Prostate gland (tissue), 2 donors: ENCODE measurements at regions not wholly inside any gene's neighbourhood (a gene's known extent, or its start where the extent isn't known, plus 50 kb on each side); places are given as distances from the start of the nearest gene placed in this dataset.

ENCODE experiments used
- POLR2AphosphoS5 ChIP-seq: sonication (generic); formaldehyde crosslinking; IDR thresholded peaks from one replicate; pipeline ENCODE4 v1.6.1; 2017; ENCODE audit warnings: antibody characterized with exemption
- TF ChIP-seq, protein P1 (sequence below), 4 experiments: fragments of 200-600 bp in 2 of 4; fragments of 450-650 bp in 2 of 4; sonication (generic) in 2 of 4; IDR thresholded peaks; 1 replicate in 3 of 4; 2 replicates in 1 of 4; pipeline ENCODE4 v1.5.1; 2016 to 2019; ENCODE audit warnings: antibody characterized with exemption in 4 of 4, mild to moderate bottlenecking in 2 of 4, moderate library complexity in 2 of 4

DNA sequence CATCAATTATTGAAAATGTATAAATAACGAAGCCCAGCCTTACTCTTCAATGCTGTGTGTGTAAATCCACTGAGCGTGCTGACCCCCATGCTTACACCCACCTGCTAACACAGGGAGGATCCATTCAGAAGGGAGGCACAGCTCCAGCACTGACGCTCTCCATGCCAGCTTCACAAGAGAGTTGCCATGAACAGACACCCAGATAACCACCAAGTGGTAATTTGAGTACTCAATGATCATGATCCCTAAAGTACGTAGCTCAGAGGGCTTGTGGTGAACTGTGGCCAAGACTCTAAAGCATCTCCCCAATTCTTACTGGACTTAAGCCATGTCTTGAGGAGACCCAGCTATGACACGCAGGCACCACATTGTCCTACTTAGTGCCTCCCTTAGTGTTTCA is 98.7 kb downstream of the IGLL1 start:
- TF ChIP-seq, protein P1, sequence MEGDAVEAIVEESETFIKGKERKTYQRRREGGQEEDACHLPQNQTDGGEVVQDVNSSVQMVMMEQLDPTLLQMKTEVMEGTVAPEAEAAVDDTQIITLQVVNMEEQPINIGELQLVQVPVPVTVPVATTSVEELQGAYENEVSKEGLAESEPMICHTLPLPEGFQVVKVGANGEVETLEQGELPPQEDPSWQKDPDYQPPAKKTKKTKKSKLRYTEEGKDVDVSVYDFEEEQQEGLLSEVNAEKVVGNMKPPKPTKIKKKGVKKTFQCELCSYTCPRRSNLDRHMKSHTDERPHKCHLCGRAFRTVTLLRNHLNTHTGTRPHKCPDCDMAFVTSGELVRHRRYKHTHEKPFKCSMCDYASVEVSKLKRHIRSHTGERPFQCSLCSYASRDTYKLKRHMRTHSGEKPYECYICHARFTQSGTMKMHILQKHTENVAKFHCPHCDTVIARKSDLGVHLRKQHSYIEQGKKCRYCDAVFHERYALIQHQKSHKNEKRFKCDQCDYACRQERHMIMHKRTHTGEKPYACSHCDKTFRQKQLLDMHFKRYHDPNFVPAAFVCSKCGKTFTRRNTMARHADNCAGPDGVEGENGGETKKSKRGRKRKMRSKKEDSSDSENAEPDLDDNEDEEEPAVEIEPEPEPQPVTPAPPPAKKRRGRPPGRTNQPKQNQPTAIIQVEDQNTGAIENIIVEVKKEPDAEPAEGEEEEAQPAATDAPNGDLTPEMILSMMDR (IDR thresholded peaks at IDR 0.05): no peak
- TF ChIP-seq POLR2AphosphoS5: no peak
